ENCODE measurements at regions not wholly inside any gene's neighbourhood (a gene's known extent, or its start where the extent isn't known, plus 50 kb on each side); places are given as distances from the start of the nearest gene placed in this dataset.

DNA sequence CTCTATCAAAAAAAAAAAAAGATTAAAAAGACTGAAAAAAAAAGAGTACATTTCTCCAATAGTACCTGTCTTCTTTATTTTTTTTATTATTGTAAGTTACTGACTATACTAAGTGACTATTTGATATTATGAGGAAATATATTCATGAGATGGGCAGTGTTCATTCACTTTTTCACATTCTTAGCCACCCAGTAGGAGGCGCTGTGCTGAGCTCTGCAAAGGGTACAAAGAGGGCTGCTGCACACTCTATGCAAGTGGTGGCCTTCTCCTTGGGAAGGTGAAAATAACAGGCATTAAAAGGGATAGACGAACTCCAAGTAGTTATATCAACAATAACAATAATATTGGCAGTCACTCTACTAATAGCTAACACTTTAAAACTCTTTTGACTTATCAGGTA lies 1034.9 kb upstream of the FANCL start:
- 33% methylated on average over 1 of the region's 2 CpGs for WGBS (ENCODE audit: insufficient coverage)
- no peaks in the 10 kb centered on the region for H3K79me2 ChIP-seq (ENCODE audit: control insufficient read depth, insufficient read depth, low read length)
- H3K4me3 ChIP-seq (ENCODE audit: control extremely low read depth in 1 of 5, extremely low read depth in 1 of 5, insufficient read depth in 1 of 5, low read depth in 2 of 5, low read length in 4 of 5) = no peak overlapping the region
- H3K9me3 ChIP-seq (ENCODE audit: control extremely low read depth in 1 of 3, control insufficient read depth in 2 of 3, insufficient read depth in 1 of 3, low read length in 2 of 3) = no peaks in the 10 kb centered on the region
- no peak overlapping the region for H3K4me2 ChIP-seq (replicated peaks; ENCODE audit: low read depth, low read length, poor library complexity, severe bottlenecking)
- Mint-ChIP-seq H3K4me3 (no peak overlapping the region), H3K4me1 (no peaks in the 10 kb centered on the region), H3K27ac (no peak overlapping the region), H3K9me3 (ENCODE audit: insufficient read depth) (no peaks in the 10 kb centered on the region), H3K27me3 (peaks cover 7% of the 10 kb centered on the region)
- CTCF ChIA-PET = interaction anchor here (0.7 kb wide), 1 partner anchor 1332 kb away, joined by 3 read pairs; no protein-coding TSS in a partner anchor
- no peak overlapping the region for H2AFZ ChIP-seq (ENCODE audit: insufficient read depth, low read depth, low read length, poor library complexity, severe bottlenecking)
- H3K9ac ChIP-seq (ENCODE audit: low read length) = no peak overlapping the region
- H3K27me3 ChIP-seq (replicated peaks in 1 of 4; ENCODE audit: control extremely low read depth in 1 of 4, control insufficient read depth in 3 of 4, insufficient read depth in 4 of 4, low read length in 3 of 4) = no peaks in the 10 kb centered on the region
- intact Hi-C loops (cut with micrococcal nuclease) = no loop called here
- no peaks in the 10 kb centered on the region for H3K36me3 ChIP-seq (replicated peaks in 1 of 2; ENCODE audit: control extremely low read depth in 1 of 2, control insufficient read depth in 1 of 2, extremely low read depth in 1 of 2, insufficient read depth in 2 of 2, low read length in 1 of 2)
- DNase-seq = no peak
- TF ChIP-seq EZH2 (IDR thresholded peaks at IDR 0.05; ENCODE audit: borderline replicate concordance, insufficient read depth, low read depth, low read length, poor library complexity, severe bottlenecking) = no peak
- peak; percentile 9 for TF ChIP-seq CTCF (IDR thresholded peaks at IDR 0.05)
- no peak for ATAC-seq (ENCODE audit: low read depth)
- POLR2A ChIA-PET = no interaction called here
- no peaks in the 10 kb centered on the region for H3K4me1 ChIP-seq (ENCODE audit: control insufficient read depth in 2 of 2, insufficient read depth in 2 of 2, low read length in 2 of 2)
- H3K27ac ChIP-seq (ENCODE audit: low read length in 2 of 2) = no peak overlapping the region
- H4K20me1 ChIP-seq (ENCODE audit: control insufficient read depth, insufficient read depth, low read length, poor library complexity, severe bottlenecking) = no peaks in the 10 kb centered on the region

DNA sequence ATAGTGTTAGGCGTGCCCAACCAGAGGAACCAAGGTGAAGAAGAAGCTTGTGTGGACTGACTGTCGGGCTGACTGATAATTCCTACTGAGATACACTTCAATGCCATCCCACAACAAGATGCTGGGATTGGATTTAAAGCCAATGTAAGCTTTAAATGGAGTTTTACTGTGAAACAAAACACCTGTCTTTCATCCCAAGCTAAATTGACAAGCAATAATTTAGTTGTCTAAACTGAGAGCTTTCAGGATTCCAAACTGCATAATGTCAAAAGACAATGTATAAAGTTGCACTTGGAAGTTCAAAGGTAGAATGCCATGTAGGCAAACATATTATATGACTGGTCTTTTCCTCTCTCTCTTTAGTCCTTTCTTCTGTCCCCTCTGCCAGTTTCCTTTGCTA lies 1025.3 kb upstream of the FANCL start:
- Mint-ChIP-seq H3K9me3 (ENCODE audit: insufficient read depth) (no peaks in the 10 kb centered on the region), H3K27me3 (peaks cover 6% of the 10 kb centered on the region), H3K4me1 (no peaks in the 10 kb centered on the region), H3K27ac (no peak overlapping the region), H3K4me3 (no peak overlapping the region)
- no CpG with 5 or more reads among the region's 2 CpGs for WGBS (ENCODE audit: insufficient coverage)
- DNase-seq = no peak
- no peaks in the 10 kb centered on the region for H4K20me1 ChIP-seq (ENCODE audit: control insufficient read depth, insufficient read depth, low read length, poor library complexity, severe bottlenecking)
- no peak overlapping the region for H3K4me3 ChIP-seq (ENCODE audit: control extremely low read depth in 1 of 5, extremely low read depth in 1 of 5, insufficient read depth in 1 of 5, low read depth in 2 of 5, low read length in 4 of 5)
- H3K36me3 ChIP-seq (replicated peaks in 1 of 2; ENCODE audit: control extremely low read depth in 1 of 2, control insufficient read depth in 1 of 2, extremely low read depth in 1 of 2, insufficient read depth in 2 of 2, low read length in 1 of 2) = no peaks in the 10 kb centered on the region
- H3K27me3 ChIP-seq (replicated peaks in 1 of 4; ENCODE audit: control extremely low read depth in 1 of 4, control insufficient read depth in 3 of 4, insufficient read depth in 4 of 4, low read length in 3 of 4) = no peaks in the 10 kb centered on the region
- ChIA-PET CTCF (no interaction called here), POLR2A (no interaction called here)
- no peak overlapping the region for H3K9ac ChIP-seq (ENCODE audit: low read length)
- no peaks in the 10 kb centered on the region for H3K79me2 ChIP-seq (ENCODE audit: control insufficient read depth, insufficient read depth, low read length)
- TF ChIP-seq EZH2 (IDR thresholded peaks at IDR 0.05; ENCODE audit: borderline replicate concordance, insufficient read depth, low read depth, low read length, poor library complexity, severe bottlenecking) (no peak), CTCF (IDR thresholded peaks at IDR 0.05) (no peak)
- H3K27ac ChIP-seq (ENCODE audit: low read length in 2 of 2) = no peak overlapping the region
- intact Hi-C loops (cut with micrococcal nuclease) = no loop called here
- ATAC-seq (ENCODE audit: low read depth) = no peak
- H3K4me2 ChIP-seq (replicated peaks; ENCODE audit: low read depth, low read length, poor library complexity, severe bottlenecking) = no peak overlapping the region
- no peak overlapping the region for H2AFZ ChIP-seq (ENCODE audit: insufficient read depth, low read depth, low read length, poor library complexity, severe bottlenecking)
- H3K9me3 ChIP-seq (ENCODE audit: control extremely low read depth in 1 of 3, control insufficient read depth in 2 of 3, insufficient read depth in 1 of 3, low read length in 2 of 3) = no peaks in the 10 kb centered on the region
- no peaks in the 10 kb centered on the region for H3K4me1 ChIP-seq (ENCODE audit: control insufficient read depth in 2 of 2, insufficient read depth in 2 of 2, low read length in 2 of 2)
